Endothelial cell of umbilical vein (primary cell): ENCODE measurements at regions not wholly inside any gene's neighbourhood (a gene's known extent, or its start where the extent isn't known, plus 50 kb on each side); places are given as distances from the start of the nearest gene placed in this dataset.

ENCODE experiments used
- BruUV-seq: library from RNA; stranded (reverse); fragments of 400-500 nt; replicated peaks from 2 replicates; lab custom pipeline; 2021; lab: Mats Ljungman, UMichigan
- CTCF ChIA-PET: fragments of 300-600, 350-600 bp; sonication (Branson Sonifier 250); formaldehyde crosslinking; loops from one replicate; lab custom pipeline; 2021; ENCODE audit warnings: antibody characterized with exemption, inconsistent platforms; lab: Charles Lee
- POLR2A ChIA-PET: fragments of 300-600, 350-600 bp; sonication (Branson Sonifier 250); formaldehyde crosslinking; loops from one replicate; lab custom pipeline; 2021; ENCODE audit warnings: antibody characterized with exemption, inconsistent platforms; lab: Charles Lee
- DNase-seq: peaks from one replicate; pipeline ENCODE4 v3.0.0-alpha.2; 2011; ENCODE audit warnings: low read depth, low spot score
- FAIRE-seq: peaks from 2 replicates; lab custom pipeline; 2011; peaks lifted over from hg19 to GRCh38; lab: Jason Lieb, UNC
- H2AFZ ChIP-seq: 2 replicates; pipeline ENCODE4 v1.6.0; 2012; ENCODE audit warnings: low read depth, low read length, control low read depth, inconsistent platforms
- H3K27ac ChIP-seq: 2 replicates; pipeline ENCODE4 v1.5.1; 2011; ENCODE audit warnings: low read depth, mild to moderate bottlenecking, control low read depth, low read length, moderate library complexity; ENCODE audit not compliant: insufficient read depth
- H3K27me3 ChIP-seq, 2 experiments: 2 replicates each; pipeline versions ENCODE4 v1.6.0 to v1.6.1; 2011; ENCODE audit warnings: low read length in 2 of 2, mixed read lengths in 1 of 2; ENCODE audit not compliant: control insufficient read depth in 2 of 2, insufficient read depth in 2 of 2
- H3K36me3 ChIP-seq, 2 experiments: 2 replicates in 1 of 2; 3 replicates in 1 of 2; pipeline ENCODE4 v1.5.1; 2011; ENCODE audit warnings: low read length in 2 of 2, mild to moderate bottlenecking in 1 of 2, moderate library complexity in 1 of 2; ENCODE audit not compliant: control insufficient read depth in 2 of 2, insufficient read depth in 2 of 2; ENCODE audit errors: extremely low read depth in 1 of 2
- H3K4me1 ChIP-seq: 3 replicates; pipeline ENCODE4 v1.5.1; 2011; ENCODE audit warnings: mild to moderate bottlenecking, low read length; ENCODE audit not compliant: control insufficient read depth, insufficient read depth; ENCODE audit errors: extremely low read depth
- H3K4me2 ChIP-seq: 2 replicates; pipeline ENCODE4 v1.6.1; 2011; ENCODE audit warnings: low read length, control low read depth, mixed read lengths; ENCODE audit not compliant: insufficient read depth
- H3K4me3 ChIP-seq, 3 experiments: fragments of 200-600 bp in 1 of 3; sonication (generic), shearing (Covaris generic) in 1 of 3; replicated peaks in 1 of 3; 2 replicates each; pipeline ENCODE4 v1.5.1; 2011 to 2016; ENCODE audit warnings: control low read depth in 3 of 3, low read length in 3 of 3, mild to moderate bottlenecking in 2 of 3, inconsistent platforms in 1 of 3, low read depth in 1 of 3, moderate library complexity in 1 of 3; ENCODE audit not compliant: insufficient read depth in 1 of 3
- H3K79me2 ChIP-seq: 2 replicates; pipeline ENCODE4 v1.6.0; 2012; ENCODE audit warnings: low read length, inconsistent platforms; ENCODE audit not compliant: control insufficient read depth, insufficient read depth
- H3K9ac ChIP-seq: replicated peaks from 2 replicates; pipeline ENCODE3; 2011; ENCODE audit warnings: low read length, control low read depth; ENCODE audit not compliant: insufficient read depth; ENCODE audit errors: extremely low read depth
- H3K9me1 ChIP-seq: replicated peaks from 3 replicates; pipeline ENCODE4 v1.6.0; 2011; ENCODE audit warnings: mild to moderate bottlenecking, low read length; ENCODE audit not compliant: control insufficient read depth, insufficient read depth; ENCODE audit errors: extremely low read depth
- H3K9me3 ChIP-seq: replicated peaks from 2 replicates; pipeline ENCODE4 v1.5.1; 2012; ENCODE audit warnings: low read length, inconsistent platforms; ENCODE audit not compliant: control insufficient read depth, insufficient read depth
- H4K20me1 ChIP-seq: replicated peaks from 2 replicates; pipeline ENCODE3; 2011; ENCODE audit warnings: mild to moderate bottlenecking, low read length; ENCODE audit not compliant: control insufficient read depth, insufficient read depth; ENCODE audit errors: extremely low read depth
- EZH2 ChIP-seq: IDR thresholded peaks from 2 replicates; pipeline ENCODE4 v1.6.1; 2012; ENCODE audit warnings: borderline replicate concordance, low read depth, mild to moderate bottlenecking, moderate library complexity, low read length, inconsistent platforms; ENCODE audit not compliant: severe bottlenecking
- FOS ChIP-seq: IDR thresholded peaks from 2 replicates; pipeline ENCODE4 v1.6.1; 2011; ENCODE audit warnings: mild to moderate bottlenecking, low read length, moderate library complexity, borderline replicate concordance; ENCODE audit not compliant: insufficient read depth
- GATA2 ChIP-seq: IDR thresholded peaks from 2 replicates; pipeline ENCODE4 v1.7.0; 2011; ENCODE audit warnings: low read depth, mild to moderate bottlenecking, moderate library complexity, mixed read lengths, low read length; ENCODE audit not compliant: insufficient read length, insufficient read depth
- JUN ChIP-seq: IDR thresholded peaks from 2 replicates; pipeline ENCODE4 v1.6.1; 2011; ENCODE audit warnings: borderline replicate concordance, low read depth; ENCODE audit not compliant: insufficient read length, insufficient read depth
- MYC ChIP-seq: IDR thresholded peaks from one replicate; pipeline ENCODE4 v1.6.1; 2011; ENCODE audit warnings: mild to moderate bottlenecking, low read depth, low read length
- POLR2A ChIP-seq: IDR thresholded peaks from 2 replicates; pipeline ENCODE4 v1.6.1; 2012; ENCODE audit warnings: low read depth, mild to moderate bottlenecking, control low read depth, low read length
- POLR2AphosphoS5 ChIP-seq: IDR thresholded peaks from 2 replicates; pipeline ENCODE4 v1.6.1; 2012; ENCODE audit warnings: low read depth, mild to moderate bottlenecking, control low read depth, low read length, moderate library complexity; ENCODE audit not compliant: insufficient read depth
- dilution Hi-C: fragments of 300-500 bp; cut with MboI; formaldehyde crosslinking; loops from one replicate; pipeline ENCODE4 v1.15.0; 2019; ENCODE audit warnings: low sequenced_read_pairs; ENCODE audit not compliant: extremely low pct_ligation_motif_present
- intact Hi-C: fragments of 100-400 bp; cut with micrococcal nuclease; formaldehyde crosslinking; loops from one replicate; pipeline ENCODE4 v1.10.0; 2022
- TF ChIP-seq, protein P1 (sequence below): IDR thresholded peaks from 2 replicates; pipeline ENCODE4 v1.6.1; 2011; ENCODE audit not compliant: insufficient read depth, insufficient read length
- TF ChIP-seq, protein P2 (sequence below), 2 donors: IDR thresholded peaks; 1 replicate in 1 of 2; 2 replicates in 1 of 2; pipeline ENCODE4 v1.5.1; 2011; ENCODE audit warnings: low read length in 2 of 2, mild to moderate bottlenecking in 2 of 2, moderate library complexity in 2 of 2, control low read depth in 1 of 2, inconsistent platforms in 1 of 2, low read depth in 1 of 2; ENCODE audit not compliant: insufficient read depth in 1 of 2; ENCODE audit errors: extremely low read depth in 1 of 2

DNA sequence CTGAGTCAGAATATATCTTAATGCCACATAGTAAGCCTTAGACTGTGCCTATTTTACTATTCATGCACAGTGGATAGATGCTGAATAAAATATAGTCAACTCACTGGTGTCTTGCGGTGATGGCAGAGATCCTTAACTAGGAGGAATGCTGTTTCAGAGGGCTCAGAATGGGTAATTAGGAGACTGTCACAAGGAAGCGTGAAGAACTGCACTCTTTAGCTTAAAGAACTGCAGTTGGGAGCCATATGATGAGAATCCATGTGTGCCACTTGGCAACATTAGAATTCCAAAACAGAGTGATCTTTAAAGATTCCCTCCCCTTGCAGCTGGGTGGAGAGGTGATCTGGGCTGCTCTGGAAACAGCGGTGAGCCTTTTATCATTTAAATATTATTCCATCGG is 357.6 kb downstream of the MCTP2 start:
- H3K79me2 ChIP-seq: no peaks in the 10 kb centered on the region
- H3K27ac ChIP-seq: no peak overlapping the region
- ChIA-PET CTCF (no interaction called here), POLR2A (interaction anchor here (0.6 kb wide), 1 partner anchor 909 kb away, joined by 3 read pairs; no protein-coding TSS in a partner anchor)
- H4K20me1 ChIP-seq: no peaks in the 10 kb centered on the region
- H3K9ac ChIP-seq: no peak overlapping the region
- FAIRE-seq (no peak), DNase-seq (no peak)
- no peaks in the 10 kb centered on the region for H3K9me3 ChIP-seq
- no peak overlapping the region for H3K4me2 ChIP-seq
- H3K36me3 ChIP-seq: no peaks in the 10 kb centered on the region
- H2AFZ ChIP-seq: no peak overlapping the region
- H3K4me3 ChIP-seq: no peak overlapping the region
- no peaks in the 10 kb centered on the region for H3K9me1 ChIP-seq
- no TSS peak for BruUV-seq
- dilution Hi-C loops: no loop called here
- peaks cover 20% of the 10 kb centered on the region for H3K4me1 ChIP-seq
- H3K27me3 ChIP-seq: no peaks in the 10 kb centered on the region
- TF ChIP-seq JUN: no peak
- TF ChIP-seq POLR2A: no peak
- TF ChIP-seq, protein P1, sequence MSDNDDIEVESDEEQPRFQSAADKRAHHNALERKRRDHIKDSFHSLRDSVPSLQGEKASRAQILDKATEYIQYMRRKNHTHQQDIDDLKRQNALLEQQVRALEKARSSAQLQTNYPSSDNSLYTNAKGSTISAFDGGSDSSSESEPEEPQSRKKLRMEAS: no peak
- TF ChIP-seq MYC: no peak
- TF ChIP-seq POLR2AphosphoS5: no peak
- no peak for TF ChIP-seq EZH2
- TF ChIP-seq, protein P2, sequence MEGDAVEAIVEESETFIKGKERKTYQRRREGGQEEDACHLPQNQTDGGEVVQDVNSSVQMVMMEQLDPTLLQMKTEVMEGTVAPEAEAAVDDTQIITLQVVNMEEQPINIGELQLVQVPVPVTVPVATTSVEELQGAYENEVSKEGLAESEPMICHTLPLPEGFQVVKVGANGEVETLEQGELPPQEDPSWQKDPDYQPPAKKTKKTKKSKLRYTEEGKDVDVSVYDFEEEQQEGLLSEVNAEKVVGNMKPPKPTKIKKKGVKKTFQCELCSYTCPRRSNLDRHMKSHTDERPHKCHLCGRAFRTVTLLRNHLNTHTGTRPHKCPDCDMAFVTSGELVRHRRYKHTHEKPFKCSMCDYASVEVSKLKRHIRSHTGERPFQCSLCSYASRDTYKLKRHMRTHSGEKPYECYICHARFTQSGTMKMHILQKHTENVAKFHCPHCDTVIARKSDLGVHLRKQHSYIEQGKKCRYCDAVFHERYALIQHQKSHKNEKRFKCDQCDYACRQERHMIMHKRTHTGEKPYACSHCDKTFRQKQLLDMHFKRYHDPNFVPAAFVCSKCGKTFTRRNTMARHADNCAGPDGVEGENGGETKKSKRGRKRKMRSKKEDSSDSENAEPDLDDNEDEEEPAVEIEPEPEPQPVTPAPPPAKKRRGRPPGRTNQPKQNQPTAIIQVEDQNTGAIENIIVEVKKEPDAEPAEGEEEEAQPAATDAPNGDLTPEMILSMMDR (IDR thresholded peaks at IDR 0.05; ENCODE audit: extremely low read depth in 1 of 2, insufficient read depth in 1 of 2, low read depth in 1 of 2, low read length in 2 of 2): no peak
- TF ChIP-seq FOS: no peak
- no peak for TF ChIP-seq GATA2
- intact Hi-C loops: loop anchor here (10.0 kb wide), 3 partner anchors 1026 to 1456 kb away; no protein-coding TSS in a partner anchor
